ENCODE measurements at regions not wholly inside any gene's neighbourhood (a gene's known extent, or its start where the extent isn't known, plus 50 kb on each side); places are given as distances from the start of the nearest gene placed in this dataset.

- TF ChIP-seq EZH2 (IDR thresholded peaks at IDR 0.05; ENCODE audit: insufficient read depth, poor library complexity, severe bottlenecking) = no peak
- no peak for TF ChIP-seq EZH2phosphoT487 (IDR thresholded peaks at IDR 0.05; ENCODE audit: insufficient read depth, low read depth)
Observed at GRCh38 chr2:240191001-240191400, 50.5 kb upstream of the OTOS start.

Data from GM23248 (cell line).